ENCODE measurements at regions not wholly inside any gene's neighbourhood (a gene's known extent, or its start where the extent isn't known, plus 50 kb on each side); places are given as distances from the start of the nearest gene placed in this dataset.

- TF ChIP-seq SMAD1 (IDR thresholded peaks at IDR 0.05; ENCODE audit: low read depth, low read length, partially characterized antibody) (no peak), POLR2A (conservative IDR thresholded peaks at IDR 0.05) (no peak), CTCF (IDR thresholded peaks at IDR 0.05 in 2 of 3, conservative IDR thresholded peaks at IDR 0.05 in 1 of 3; ENCODE audit: insufficient read depth in 2 of 3, low read depth in 1 of 3, low read length in 3 of 3) (no peak), HIVEP1 (CRISPR knock-in tag; IDR thresholded peaks at IDR 0.05) (no peak)
- TF ChIP-seq, protein P1, sequence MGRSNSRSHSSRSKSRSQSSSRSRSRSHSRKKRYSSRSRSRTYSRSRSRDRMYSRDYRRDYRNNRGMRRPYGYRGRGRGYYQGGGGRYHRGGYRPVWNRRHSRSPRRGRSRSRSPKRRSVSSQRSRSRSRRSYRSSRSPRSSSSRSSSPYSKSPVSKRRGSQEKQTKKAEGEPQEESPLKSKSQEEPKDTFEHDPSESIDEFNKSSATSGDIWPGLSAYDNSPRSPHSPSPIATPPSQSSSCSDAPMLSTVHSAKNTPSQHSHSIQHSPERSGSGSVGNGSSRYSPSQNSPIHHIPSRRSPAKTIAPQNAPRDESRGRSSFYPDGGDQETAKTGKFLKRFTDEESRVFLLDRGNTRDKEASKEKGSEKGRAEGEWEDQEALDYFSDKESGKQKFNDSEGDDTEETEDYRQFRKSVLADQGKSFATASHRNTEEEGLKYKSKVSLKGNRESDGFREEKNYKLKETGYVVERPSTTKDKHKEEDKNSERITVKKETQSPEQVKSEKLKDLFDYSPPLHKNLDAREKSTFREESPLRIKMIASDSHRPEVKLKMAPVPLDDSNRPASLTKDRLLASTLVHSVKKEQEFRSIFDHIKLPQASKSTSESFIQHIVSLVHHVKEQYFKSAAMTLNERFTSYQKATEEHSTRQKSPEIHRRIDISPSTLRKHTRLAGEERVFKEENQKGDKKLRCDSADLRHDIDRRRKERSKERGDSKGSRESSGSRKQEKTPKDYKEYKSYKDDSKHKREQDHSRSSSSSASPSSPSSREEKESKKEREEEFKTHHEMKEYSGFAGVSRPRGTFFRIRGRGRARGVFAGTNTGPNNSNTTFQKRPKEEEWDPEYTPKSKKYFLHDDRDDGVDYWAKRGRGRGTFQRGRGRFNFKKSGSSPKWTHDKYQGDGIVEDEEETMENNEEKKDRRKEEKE (IDR thresholded peaks at IDR 0.05; ENCODE audit: borderline replicate concordance in 1 of 2, control insufficient read depth in 1 of 2, low read depth in 2 of 2, low read length in 1 of 2) = no peak
Measured at GRCh38 chr10:123500110-123500509, 166.0 kb upstream of the GPR26 start.
